HG03378 (cell line): ENCODE measurements at regions not wholly inside any gene's neighbourhood (a gene's known extent, or its start where the extent isn't known, plus 50 kb on each side); places are given as distances from the start of the nearest gene placed in this dataset.
"Not testable (repeated sequence)": the region's sequence is repeated elsewhere in the genome, so short reads cannot be mapped to it uniquely, and the experiment has no call there.

ENCODE experiments used
- ATAC-seq: cut with Tn5 transposase; IDR thresholded peaks from one replicate; pipeline ENCODE4 v1.9.1; 2021; ENCODE audit warnings: mild to moderate bottlenecking, moderate library complexity; ENCODE audit not compliant: unreplicated experiment

- ATAC-seq: peak; percentile 44
Observed at GRCh38 chr10:30534465-30535144, 94.9 kb downstream of the LYZL2 start.

GRCh38 chr10:30531751-30532530, 97.6 kb downstream of the LYZL2 start:
- ATAC-seq: no peak

- ATAC-seq: peak; percentile 61
Observed at GRCh38 chr10:30529373-30529998, 95.5 kb downstream of the MAP3K8 start.

- no peak for ATAC-seq
Observed at GRCh38 chr10:30528429-30528786, 94.4 kb downstream of the MAP3K8 start.

DNA sequence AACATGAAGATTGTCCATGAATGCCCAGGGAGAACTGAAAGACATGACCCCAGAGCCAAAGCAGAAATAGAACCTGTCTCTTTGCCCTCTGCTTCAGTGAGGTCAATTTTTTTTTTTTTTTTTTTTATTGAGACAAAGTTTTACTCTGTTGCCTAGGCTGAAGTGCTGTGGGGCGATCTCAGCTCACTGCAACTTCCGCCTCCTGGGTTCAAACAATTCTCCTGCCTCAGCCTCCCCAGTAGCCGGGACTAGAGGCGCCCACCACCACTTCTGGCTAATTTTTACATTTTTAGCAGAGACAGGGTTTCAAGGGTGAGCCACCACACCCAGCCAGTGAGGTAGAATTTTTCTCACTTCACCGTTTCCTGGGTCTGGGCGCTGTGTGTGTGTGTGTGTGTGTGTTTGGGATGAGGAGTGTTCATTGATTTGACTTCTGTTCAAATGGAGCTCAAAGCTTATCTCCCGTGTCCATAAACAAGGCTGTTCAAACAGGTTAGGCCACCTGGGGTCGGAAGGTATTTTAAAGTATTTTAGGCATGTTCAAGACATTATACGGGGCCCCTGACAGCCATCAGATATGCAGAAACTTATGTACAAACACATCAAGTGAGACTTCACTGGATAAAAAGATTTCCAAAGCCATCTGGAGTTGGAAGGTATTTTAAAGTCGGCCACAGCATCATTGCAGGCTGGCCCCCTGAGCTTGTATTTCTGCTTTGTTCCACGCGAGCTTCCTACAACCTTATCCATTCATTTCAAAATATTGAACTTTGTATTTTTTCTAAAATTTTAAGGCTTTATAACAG, 93.8 kb downstream of the MAP3K8 start:
- no peak for ATAC-seq

GRCh38 chr10:30522661-30523078, 88.7 kb downstream of the MAP3K8 start:
- not testable (repeated sequence) for ATAC-seq

GRCh38 chr10:30518907-30519306, 84.9 kb downstream of the MAP3K8 start:
- no peak for ATAC-seq
